Cardiac muscle cell (in vitro differentiated cells and primary cell): ENCODE measurements at regions not wholly inside any gene's neighbourhood (a gene's known extent, or its start where the extent isn't known, plus 50 kb on each side); places are given as distances from the start of the nearest gene placed in this dataset.

Experiments used
- DNase-seq, 2 donors: peaks; one replicate each; pipeline versions ENCODE4 v3.0.0 to v3.0.0-alpha.2; 2010 to 2017; ENCODE audit warnings: low read depth in 1 of 2, low spot score in 1 of 2
- H3K27ac ChIP-seq: fragments of 200-600 bp; sonication (generic); 2 replicates; pipeline ENCODE4 v1.5.1; 2016
- H3K27me3 ChIP-seq: fragments of 200-600 bp; sonication (generic); 2 replicates; pipeline ENCODE4 v1.6.0; 2016; ENCODE audit warnings: control low read depth
- H3K36me3 ChIP-seq: fragments of 200-600 bp; sonication (generic); 2 replicates; pipeline ENCODE4 v1.5.1; 2016; ENCODE audit warnings: control low read depth
- H3K4me1 ChIP-seq: fragments of 200-600 bp; sonication (generic); 2 replicates; pipeline ENCODE4 v1.8.1; 2017; ENCODE audit warnings: low read depth, mild to moderate bottlenecking, mixed run types
- H3K4me3 ChIP-seq: fragments of 200-600 bp; sonication (generic); 2 replicates; pipeline ENCODE4 v1.5.1; 2016; ENCODE audit warnings: mild to moderate bottlenecking
- H3K9me3 ChIP-seq: fragments of 200-600 bp; sonication (generic); 2 replicates; pipeline ENCODE4 v1.5.1; 2017; ENCODE audit warnings: low read depth, mild to moderate bottlenecking, control low read depth
- TF ChIP-seq, protein P1 (sequence below): IDR thresholded peaks from 2 replicates; pipeline ENCODE4 v1.5.1; 2012; ENCODE audit warnings: low read depth, mild to moderate bottlenecking, low read length

DNA sequence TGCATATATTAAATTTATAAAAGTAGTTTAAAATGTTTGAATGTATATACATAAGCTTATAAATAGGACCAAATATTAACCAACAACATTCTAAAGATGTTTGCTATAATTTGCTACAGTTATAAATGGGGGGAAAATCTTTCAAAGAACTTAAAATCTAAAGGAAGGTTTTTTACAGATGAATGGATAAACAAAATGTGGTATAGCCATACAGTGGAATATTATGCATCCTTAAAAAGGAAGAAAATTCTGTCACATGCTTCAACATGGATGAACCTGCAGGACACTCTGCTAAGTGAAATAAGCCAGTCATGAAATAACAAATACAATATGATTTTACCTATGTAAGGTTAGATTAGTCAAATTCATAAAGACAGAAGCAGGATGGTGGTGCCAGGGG is 75.8 kb downstream of the TMEM17 start:
- Histone ChIP-seq H3K27me3 (no peaks in the 10 kb centered on the region), H3K4me1 (no peaks in the 10 kb centered on the region), H3K4me3 (no peak overlapping the region), H3K9me3 (no peaks in the 10 kb centered on the region), H3K27ac (no peak overlapping the region), H3K36me3 (no peaks in the 10 kb centered on the region)
- no peak for DNase-seq
- TF ChIP-seq, protein P1, sequence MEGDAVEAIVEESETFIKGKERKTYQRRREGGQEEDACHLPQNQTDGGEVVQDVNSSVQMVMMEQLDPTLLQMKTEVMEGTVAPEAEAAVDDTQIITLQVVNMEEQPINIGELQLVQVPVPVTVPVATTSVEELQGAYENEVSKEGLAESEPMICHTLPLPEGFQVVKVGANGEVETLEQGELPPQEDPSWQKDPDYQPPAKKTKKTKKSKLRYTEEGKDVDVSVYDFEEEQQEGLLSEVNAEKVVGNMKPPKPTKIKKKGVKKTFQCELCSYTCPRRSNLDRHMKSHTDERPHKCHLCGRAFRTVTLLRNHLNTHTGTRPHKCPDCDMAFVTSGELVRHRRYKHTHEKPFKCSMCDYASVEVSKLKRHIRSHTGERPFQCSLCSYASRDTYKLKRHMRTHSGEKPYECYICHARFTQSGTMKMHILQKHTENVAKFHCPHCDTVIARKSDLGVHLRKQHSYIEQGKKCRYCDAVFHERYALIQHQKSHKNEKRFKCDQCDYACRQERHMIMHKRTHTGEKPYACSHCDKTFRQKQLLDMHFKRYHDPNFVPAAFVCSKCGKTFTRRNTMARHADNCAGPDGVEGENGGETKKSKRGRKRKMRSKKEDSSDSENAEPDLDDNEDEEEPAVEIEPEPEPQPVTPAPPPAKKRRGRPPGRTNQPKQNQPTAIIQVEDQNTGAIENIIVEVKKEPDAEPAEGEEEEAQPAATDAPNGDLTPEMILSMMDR = no peak

DNA sequence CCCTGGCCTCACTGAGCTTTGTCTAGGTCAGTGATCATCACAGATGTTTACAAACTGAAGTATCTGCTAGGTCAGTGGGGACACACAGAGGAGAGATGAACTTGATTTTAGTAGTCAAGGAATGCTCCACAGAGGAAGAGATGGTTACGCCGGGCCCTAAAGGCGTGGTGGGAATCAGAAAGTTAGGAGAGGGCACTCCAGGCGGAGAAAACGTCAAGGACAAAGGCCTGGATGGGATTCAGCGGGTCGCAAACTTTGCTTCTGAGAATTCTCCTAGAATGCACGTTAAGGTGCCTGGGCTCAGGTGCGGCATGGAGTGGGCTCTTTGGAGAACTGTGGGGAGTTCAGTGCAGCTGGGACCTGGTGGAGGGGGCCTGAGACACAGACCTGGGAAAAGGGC is 78.8 kb downstream of the TMEM17 start:
- no peaks in the 10 kb centered on the region for H3K9me3 ChIP-seq
- H3K27ac ChIP-seq = no peak overlapping the region
- H3K27me3 ChIP-seq = no peaks in the 10 kb centered on the region
- no peak overlapping the region for H3K4me3 ChIP-seq
- TF ChIP-seq, protein P1 = no peak
- H3K36me3 ChIP-seq = no peaks in the 10 kb centered on the region
- no peaks in the 10 kb centered on the region for H3K4me1 ChIP-seq
- DNase-seq = no peak

DNA sequence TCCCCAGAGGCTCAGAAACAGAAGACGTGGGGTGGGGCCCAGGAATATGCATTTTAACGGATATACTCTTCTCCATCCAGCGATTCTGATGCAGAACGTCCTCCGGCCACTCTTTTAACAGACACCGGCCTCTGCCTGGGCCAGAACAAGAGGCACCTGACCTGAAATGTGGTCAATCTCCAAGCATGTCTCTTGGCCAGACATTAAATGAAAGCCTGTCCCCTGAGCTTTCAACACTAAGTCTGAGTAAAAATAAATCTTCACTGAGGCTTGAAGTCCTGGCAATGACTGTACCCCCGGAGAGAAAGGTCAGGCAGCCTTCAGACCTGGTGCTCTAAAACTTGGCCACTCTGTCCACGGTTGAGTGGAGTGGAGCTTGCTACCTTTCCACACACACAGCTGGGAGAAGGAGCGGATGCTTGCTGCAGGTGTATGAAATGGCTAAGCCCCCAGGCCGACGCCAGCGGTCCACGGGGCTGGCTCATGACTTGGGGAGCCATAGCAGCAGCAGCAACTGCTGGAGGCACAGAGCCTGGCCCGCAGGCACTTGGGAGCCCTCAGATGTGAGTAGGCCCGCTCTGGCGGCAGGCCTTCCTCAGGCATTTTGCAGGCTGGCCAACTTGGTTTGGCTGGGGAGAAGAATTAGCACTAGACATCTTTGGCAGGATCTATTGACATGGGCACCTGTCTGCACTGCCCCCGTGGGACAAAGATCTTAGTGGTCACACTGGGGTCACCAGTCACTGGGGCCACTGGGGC is 79.7 kb downstream of the TMEM17 start:
- Histone ChIP-seq H3K27me3 (no peaks in the 10 kb centered on the region), H3K4me1 (no peaks in the 10 kb centered on the region), H3K27ac (no peak overlapping the region), H3K36me3 (no peaks in the 10 kb centered on the region), H3K4me3 (no peak overlapping the region), H3K9me3 (no peaks in the 10 kb centered on the region)
- DNase-seq = no peak
- TF ChIP-seq, protein P1 = no peak

DNA sequence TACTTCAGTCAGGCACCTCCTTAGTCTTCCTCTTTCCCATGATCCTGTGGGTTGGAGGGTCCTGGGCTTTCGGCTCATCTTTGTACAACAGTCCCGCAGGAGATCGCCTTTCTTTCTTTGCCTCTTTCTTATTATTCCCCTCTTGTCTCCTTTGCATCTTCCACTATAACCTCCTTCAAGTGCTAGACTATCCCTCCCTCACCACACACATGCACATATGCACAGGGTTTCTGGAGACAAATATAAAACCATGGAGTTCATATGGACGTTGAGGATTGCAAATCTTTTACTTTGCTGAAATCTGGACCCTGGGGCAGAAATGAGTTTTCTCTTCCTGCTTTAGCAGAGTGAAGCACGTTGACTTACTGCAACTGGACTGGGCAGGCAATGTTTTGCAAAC is 80.3 kb downstream of the TMEM17 start:
- Histone ChIP-seq H3K4me3 (no peak overlapping the region), H3K27ac (no peak overlapping the region), H3K4me1 (no peaks in the 10 kb centered on the region), H3K36me3 (no peaks in the 10 kb centered on the region), H3K9me3 (no peaks in the 10 kb centered on the region), H3K27me3 (no peaks in the 10 kb centered on the region)
- TF ChIP-seq, protein P1 = no peak
- DNase-seq = no peak

DNA sequence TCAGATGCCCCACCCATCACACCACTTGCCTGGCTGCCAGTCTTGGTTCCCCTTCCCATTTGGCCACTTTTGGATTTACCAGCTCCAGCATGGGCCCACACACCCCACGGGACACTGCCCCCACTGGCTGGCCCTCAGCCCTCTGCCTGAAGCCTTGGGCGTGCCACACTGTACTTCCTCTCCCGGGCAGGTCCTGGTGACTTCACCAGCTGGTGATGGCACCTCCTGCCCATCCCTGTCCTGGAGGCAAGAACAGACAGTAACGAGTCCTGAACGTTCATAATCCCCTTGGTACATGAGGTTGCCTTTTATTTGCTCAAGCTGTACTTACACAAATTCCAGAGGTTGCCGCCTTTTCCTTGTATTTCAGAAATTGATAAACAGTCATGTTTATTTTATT is 81.1 kb downstream of the TMEM17 start:
- Histone ChIP-seq H3K27me3 (no peaks in the 10 kb centered on the region), H3K36me3 (no peaks in the 10 kb centered on the region), H3K4me1 (no peaks in the 10 kb centered on the region), H3K4me3 (no peak overlapping the region), H3K27ac (no peak overlapping the region), H3K9me3 (no peaks in the 10 kb centered on the region)
- no peak for DNase-seq
- TF ChIP-seq, protein P1 = no peak
